ENCODE measurements at regions not wholly inside any gene's neighbourhood (a gene's known extent, or its start where the extent isn't known, plus 50 kb on each side); places are given as distances from the start of the nearest gene placed in this dataset.

DNA sequence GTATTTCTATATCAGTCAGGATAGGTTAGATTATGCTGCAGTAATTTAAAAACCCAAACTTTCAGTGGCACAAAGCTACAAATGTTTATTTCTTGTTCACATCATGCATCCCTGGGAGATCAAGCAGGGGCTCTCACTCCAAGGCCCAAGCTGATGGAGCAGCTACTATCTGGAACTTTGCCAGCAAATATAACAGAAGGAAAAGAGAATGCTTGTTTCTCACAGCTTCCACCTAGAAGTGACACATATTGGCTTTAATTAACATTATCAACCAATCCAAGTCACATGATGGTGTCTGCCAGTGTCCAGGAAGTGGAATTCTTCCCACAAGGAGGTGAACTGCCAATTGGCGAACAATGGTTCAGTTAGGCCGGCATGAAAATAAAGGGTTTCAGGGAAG, 306.9 kb downstream of the BCL11A start:
- Histone ChIP-seq H3K9me2 (ENCODE audit: insufficient read depth) (no peaks in the 10 kb centered on the region), H3K27me3 (ENCODE audit: insufficient read depth, low read depth) (0 out of 2 replicates have a peak, but pooled peaks cover 3% of the 10 kb centered on the region), H3K79me2 (ENCODE audit: low read depth) (no peaks in the 10 kb centered on the region), H3F3A (ENCODE audit: insufficient read depth, low read depth) (no peaks in the 10 kb centered on the region), H3K4me1 (replicated peaks; ENCODE audit: insufficient read depth) (no peaks in the 10 kb centered on the region), H3K9me3 (ENCODE audit: insufficient read depth, low read depth) (no peaks in the 10 kb centered on the region), H3K4me3 (no peak overlapping the region), H3K36me3 (ENCODE audit: low read depth) (no peaks in the 10 kb centered on the region), H3K4me2 (no peak overlapping the region), H3K27ac (no peak overlapping the region), H2AFZ (no peak overlapping the region), H4K20me1 (ENCODE audit: insufficient read depth) (no peaks in the 10 kb centered on the region)
- TF ChIP-seq, protein P1, sequence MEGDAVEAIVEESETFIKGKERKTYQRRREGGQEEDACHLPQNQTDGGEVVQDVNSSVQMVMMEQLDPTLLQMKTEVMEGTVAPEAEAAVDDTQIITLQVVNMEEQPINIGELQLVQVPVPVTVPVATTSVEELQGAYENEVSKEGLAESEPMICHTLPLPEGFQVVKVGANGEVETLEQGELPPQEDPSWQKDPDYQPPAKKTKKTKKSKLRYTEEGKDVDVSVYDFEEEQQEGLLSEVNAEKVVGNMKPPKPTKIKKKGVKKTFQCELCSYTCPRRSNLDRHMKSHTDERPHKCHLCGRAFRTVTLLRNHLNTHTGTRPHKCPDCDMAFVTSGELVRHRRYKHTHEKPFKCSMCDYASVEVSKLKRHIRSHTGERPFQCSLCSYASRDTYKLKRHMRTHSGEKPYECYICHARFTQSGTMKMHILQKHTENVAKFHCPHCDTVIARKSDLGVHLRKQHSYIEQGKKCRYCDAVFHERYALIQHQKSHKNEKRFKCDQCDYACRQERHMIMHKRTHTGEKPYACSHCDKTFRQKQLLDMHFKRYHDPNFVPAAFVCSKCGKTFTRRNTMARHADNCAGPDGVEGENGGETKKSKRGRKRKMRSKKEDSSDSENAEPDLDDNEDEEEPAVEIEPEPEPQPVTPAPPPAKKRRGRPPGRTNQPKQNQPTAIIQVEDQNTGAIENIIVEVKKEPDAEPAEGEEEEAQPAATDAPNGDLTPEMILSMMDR (conservative IDR thresholded peaks at IDR 0.05): no peak
- no peak for TF ChIP-seq EZH2 (IDR thresholded peaks at IDR 0.05; ENCODE audit: low read depth)
- no peak for DNase-seq
- no TSS peak for BruUV-seq (replicated peaks)
- ChIA-PET POLR2A (ENCODE audit: unreplicated experiment) (no interaction called here), CTCF (no interaction called here)
- intact Hi-C loops (cut with micrococcal nuclease; ENCODE audit: unreplicated experiment): no loop called here

DNA sequence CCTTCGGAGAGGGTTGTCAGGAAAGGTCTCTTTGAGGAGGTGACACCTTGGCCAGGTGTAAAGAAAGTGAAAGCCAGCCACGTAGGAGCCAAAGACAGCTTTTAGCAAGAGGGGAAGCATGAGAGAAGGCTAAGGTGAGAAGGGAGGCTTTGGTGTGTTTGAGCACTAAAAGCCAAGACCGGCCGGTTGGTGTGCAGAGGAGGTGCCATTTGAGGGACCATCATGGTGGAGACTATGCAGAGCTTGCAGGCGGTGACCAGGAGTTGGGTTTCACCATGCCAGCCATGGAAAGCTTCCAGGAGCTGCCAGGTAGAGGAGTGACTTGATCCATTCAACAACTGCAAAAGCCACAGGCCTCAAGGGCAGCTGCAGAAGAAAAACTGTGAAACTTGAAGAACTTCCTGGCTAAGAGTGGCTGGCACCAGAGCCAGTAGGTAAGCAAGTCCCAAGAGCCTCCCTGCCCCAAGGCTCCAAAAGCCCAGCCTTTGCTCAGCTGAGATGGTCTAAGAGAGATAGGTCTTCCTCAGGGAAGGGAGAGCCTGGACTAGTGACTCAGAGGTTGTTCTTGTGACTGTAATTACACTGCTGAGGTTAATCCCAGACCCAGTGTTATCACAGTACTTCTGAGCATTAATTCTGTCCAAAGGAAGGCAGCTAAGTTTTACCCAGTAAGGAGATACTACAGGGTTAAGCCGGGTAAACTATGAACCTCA, 319.0 kb downstream of the BCL11A start:
- POLR2A ChIA-PET (ENCODE audit: unreplicated experiment): no interaction called here
- CTCF ChIA-PET: no interaction called here
- H3K27me3 ChIP-seq (ENCODE audit: insufficient read depth, low read depth): no peaks in the 10 kb centered on the region
- H3K4me2 ChIP-seq: no peak overlapping the region
- intact Hi-C loops (cut with micrococcal nuclease; ENCODE audit: unreplicated experiment): no loop called here
- H3F3A ChIP-seq (ENCODE audit: insufficient read depth, low read depth): no peaks in the 10 kb centered on the region
- no peak for DNase-seq
- H4K20me1 ChIP-seq (ENCODE audit: insufficient read depth): no peaks in the 10 kb centered on the region
- no peaks in the 10 kb centered on the region for H3K36me3 ChIP-seq (ENCODE audit: low read depth)
- TF ChIP-seq, protein P1 (conservative IDR thresholded peaks at IDR 0.05): no peak
- TF ChIP-seq EZH2 (IDR thresholded peaks at IDR 0.05; ENCODE audit: low read depth): no peak
- H3K4me3 ChIP-seq: no peak overlapping the region
- H3K4me1 ChIP-seq (replicated peaks; ENCODE audit: insufficient read depth): no peaks in the 10 kb centered on the region
- H3K9me2 ChIP-seq (ENCODE audit: insufficient read depth): 0 out of 2 replicates have a peak, but pooled peaks cover 4% of the 10 kb centered on the region
- no peaks in the 10 kb centered on the region for H3K79me2 ChIP-seq (ENCODE audit: low read depth)
- H3K27ac ChIP-seq: no peak overlapping the region
- BruUV-seq (replicated peaks): no TSS peak
- no peaks in the 10 kb centered on the region for H3K9me3 ChIP-seq (ENCODE audit: insufficient read depth, low read depth)
- H2AFZ ChIP-seq: no peak overlapping the region

DNA sequence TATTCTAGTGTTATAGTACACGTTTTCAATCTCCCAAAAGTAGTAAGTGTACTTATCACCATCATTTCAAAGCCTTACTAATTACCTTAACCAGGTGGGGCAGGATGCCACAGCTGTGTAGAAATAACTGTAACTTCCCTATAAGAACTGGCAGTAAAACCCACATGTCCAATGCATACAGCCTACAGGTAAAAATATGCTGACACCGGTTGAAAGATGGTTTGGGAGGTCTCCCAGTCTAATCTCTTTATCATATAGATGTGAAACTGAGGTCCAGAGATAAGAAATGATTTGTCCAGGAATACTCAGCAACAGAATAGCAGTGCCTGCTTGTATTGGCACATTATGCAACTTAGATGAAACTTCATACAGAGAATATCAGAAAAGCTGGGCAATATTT, 322.9 kb downstream of the BCL11A start:
- Histone ChIP-seq H3K27me3 (ENCODE audit: insufficient read depth, low read depth) (peaks cover 14% of the 10 kb centered on the region), H3K4me3 (no peak overlapping the region), H3K4me1 (replicated peaks; ENCODE audit: insufficient read depth) (no peaks in the 10 kb centered on the region), H4K20me1 (ENCODE audit: insufficient read depth) (no peaks in the 10 kb centered on the region), H2AFZ (no peak overlapping the region), H3K9me3 (ENCODE audit: insufficient read depth, low read depth) (no peaks in the 10 kb centered on the region), H3K9me2 (ENCODE audit: insufficient read depth) (no peaks in the 10 kb centered on the region), H3K4me2 (no peak overlapping the region), H3K36me3 (ENCODE audit: low read depth) (no peaks in the 10 kb centered on the region), H3K27ac (no peak overlapping the region), H3F3A (ENCODE audit: insufficient read depth, low read depth) (no peaks in the 10 kb centered on the region), H3K79me2 (ENCODE audit: low read depth) (no peaks in the 10 kb centered on the region)
- ChIA-PET CTCF (no interaction called here), POLR2A (ENCODE audit: unreplicated experiment) (no interaction called here)
- TF ChIP-seq, protein P1 (conservative IDR thresholded peaks at IDR 0.05): no peak
- no peak for TF ChIP-seq EZH2 (IDR thresholded peaks at IDR 0.05; ENCODE audit: low read depth)
- intact Hi-C loops (cut with micrococcal nuclease; ENCODE audit: unreplicated experiment): no loop called here
- no peak for DNase-seq
- no TSS peak for BruUV-seq (replicated peaks)

All from PC-9 (cell line).